MM.1S (cell line): ENCODE measurements at regions not wholly inside any gene's neighbourhood (a gene's known extent, or its start where the extent isn't known, plus 50 kb on each side); places are given as distances from the start of the nearest gene placed in this dataset.

Source experiments
- DNase-seq: peaks from one replicate; pipeline ENCODE4 v3.0.0-alpha.2; 2015
- H2AFZ ChIP-seq: fragments of 300-600 bp; sonication (generic); 2 replicates; pipeline ENCODE4 v1.6.0; 2016; ENCODE audit warnings: antibody characterized with exemption, low read length
- H3F3A ChIP-seq: fragments of 300-600 bp; sonication (generic); 2 replicates; pipeline ENCODE4 v1.6.1; 2016; ENCODE audit warnings: mild to moderate bottlenecking, antibody characterized with exemption, low read length, moderate library complexity, mixed read lengths; ENCODE audit not compliant: insufficient read depth
- H3K27ac ChIP-seq: fragments of 300-600 bp; sonication (generic); 2 replicates; pipeline ENCODE4 v1.5.1; 2016; ENCODE audit warnings: mild to moderate bottlenecking, low read length
- H3K27me3 ChIP-seq: fragments of 300-600 bp; sonication (generic); replicated peaks from 2 replicates; pipeline ENCODE4 v1.6.0; 2016; ENCODE audit warnings: low read length; ENCODE audit not compliant: insufficient read depth
- H3K36me3 ChIP-seq: fragments of 300-600 bp; sonication (generic); replicated peaks from 2 replicates; pipeline ENCODE4 v1.6.1; 2016; ENCODE audit warnings: mild to moderate bottlenecking, low read length, mixed read lengths; ENCODE audit not compliant: insufficient read depth
- H3K4me1 ChIP-seq: fragments of 300-600 bp; sonication (generic); 2 replicates; pipeline ENCODE4 v1.6.1; 2016; ENCODE audit warnings: low read length, mixed read lengths
- H3K4me2 ChIP-seq: fragments of 300-600 bp; sonication (generic); 2 replicates; pipeline ENCODE4 v1.6.0; 2016; ENCODE audit warnings: low read depth, low read length
- H3K4me3 ChIP-seq: fragments of 300-600 bp; sonication (generic); 2 replicates; pipeline ENCODE4 v1.5.1; 2016; ENCODE audit warnings: low read length, mixed read lengths
- H3K79me2 ChIP-seq: fragments of 300-600 bp; sonication (generic); 2 replicates; pipeline ENCODE4 v1.6.1; 2016; ENCODE audit warnings: mixed run types, low read length, mixed read lengths
- H3K9ac ChIP-seq: fragments of 300-600 bp; sonication (generic); 2 replicates; pipeline ENCODE4 v1.6.1; 2016; ENCODE audit warnings: low read length, mixed read lengths
- H3K9me2 ChIP-seq: fragments of 300-600 bp; sonication (generic); replicated peaks from 2 replicates; pipeline ENCODE4 v1.6.1; 2016; ENCODE audit warnings: mild to moderate bottlenecking, low read length, mixed read lengths; ENCODE audit not compliant: insufficient read depth
- H3K9me3 ChIP-seq: fragments of 300-600 bp; sonication (generic); replicated peaks from 2 replicates; pipeline ENCODE4 v1.6.1; 2016; ENCODE audit warnings: mild to moderate bottlenecking, low read length, mixed read lengths; ENCODE audit not compliant: insufficient read depth
- H4K20me1 ChIP-seq: fragments of 300-600 bp; sonication (generic); 2 replicates; pipeline ENCODE4 v1.6.1; 2016; ENCODE audit warnings: mild to moderate bottlenecking, low read length, moderate library complexity, mixed read lengths; ENCODE audit not compliant: insufficient read depth
- EZH2 ChIP-seq: fragments of 300-600 bp; sonication (generic); optimal IDR thresholded peaks from 2 replicates; pipeline ENCODE3; 2017; ENCODE audit warnings: low read depth, mild to moderate bottlenecking, antibody characterized with exemption, low read length, mixed read lengths
- EZH2phosphoT487 ChIP-seq: fragments of 300-600 bp; sonication (generic); IDR thresholded peaks from 2 replicates; pipeline ENCODE4 v1.6.1; 2018; ENCODE audit warnings: antibody characterized with exemption, low read length
- TF ChIP-seq, protein P1 (sequence below): fragments of 300-600 bp; sonication (generic); IDR thresholded peaks from 2 replicates; pipeline ENCODE4 v1.5.1; 2016; ENCODE audit warnings: antibody characterized with exemption, low read length, mixed read lengths

DNA sequence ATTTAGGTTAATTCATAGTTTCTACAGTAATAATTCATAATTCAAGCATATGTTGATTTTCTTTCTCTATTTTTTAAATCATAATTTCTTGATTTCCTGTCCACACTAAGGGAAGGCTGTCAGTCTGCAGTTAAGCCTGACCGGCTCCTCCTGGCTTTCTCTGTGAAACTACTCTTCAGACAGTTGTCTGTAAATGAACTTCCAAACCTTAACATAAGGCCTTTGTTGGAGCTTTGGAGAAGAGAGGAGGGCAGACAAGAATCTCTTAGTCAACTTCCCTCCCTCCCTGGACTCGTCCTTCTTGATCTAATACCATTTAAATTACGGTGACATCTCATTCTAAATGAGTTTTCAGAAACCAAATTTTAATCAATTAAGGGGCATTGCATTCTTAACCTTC, 404.1 kb upstream of the ST6GAL2 start:
- Histone ChIP-seq H3K9ac (no peak overlapping the region), H3K4me2 (no peak overlapping the region), H3K9me3 (no peaks in the 10 kb centered on the region; the same call in 1 of the 2 replicates), H3K79me2 (no peaks in the 10 kb centered on the region), H3K27ac (no peak overlapping the region), H2AFZ (no peak overlapping the region), H3K4me1 (no peaks in the 10 kb centered on the region), H3K36me3 (no peaks in the 10 kb centered on the region), H3K27me3 (no peaks in the 10 kb centered on the region), H3K9me2 (no peaks in the 10 kb centered on the region), H4K20me1 (no peaks in the 10 kb centered on the region), H3F3A (no peaks in the 10 kb centered on the region), H3K4me3 (no peak overlapping the region)
- TF ChIP-seq, protein P1, sequence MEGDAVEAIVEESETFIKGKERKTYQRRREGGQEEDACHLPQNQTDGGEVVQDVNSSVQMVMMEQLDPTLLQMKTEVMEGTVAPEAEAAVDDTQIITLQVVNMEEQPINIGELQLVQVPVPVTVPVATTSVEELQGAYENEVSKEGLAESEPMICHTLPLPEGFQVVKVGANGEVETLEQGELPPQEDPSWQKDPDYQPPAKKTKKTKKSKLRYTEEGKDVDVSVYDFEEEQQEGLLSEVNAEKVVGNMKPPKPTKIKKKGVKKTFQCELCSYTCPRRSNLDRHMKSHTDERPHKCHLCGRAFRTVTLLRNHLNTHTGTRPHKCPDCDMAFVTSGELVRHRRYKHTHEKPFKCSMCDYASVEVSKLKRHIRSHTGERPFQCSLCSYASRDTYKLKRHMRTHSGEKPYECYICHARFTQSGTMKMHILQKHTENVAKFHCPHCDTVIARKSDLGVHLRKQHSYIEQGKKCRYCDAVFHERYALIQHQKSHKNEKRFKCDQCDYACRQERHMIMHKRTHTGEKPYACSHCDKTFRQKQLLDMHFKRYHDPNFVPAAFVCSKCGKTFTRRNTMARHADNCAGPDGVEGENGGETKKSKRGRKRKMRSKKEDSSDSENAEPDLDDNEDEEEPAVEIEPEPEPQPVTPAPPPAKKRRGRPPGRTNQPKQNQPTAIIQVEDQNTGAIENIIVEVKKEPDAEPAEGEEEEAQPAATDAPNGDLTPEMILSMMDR, result no peak
- no peak for TF ChIP-seq EZH2
- no peak for TF ChIP-seq EZH2phosphoT487
- DNase-seq, result no peak

DNA sequence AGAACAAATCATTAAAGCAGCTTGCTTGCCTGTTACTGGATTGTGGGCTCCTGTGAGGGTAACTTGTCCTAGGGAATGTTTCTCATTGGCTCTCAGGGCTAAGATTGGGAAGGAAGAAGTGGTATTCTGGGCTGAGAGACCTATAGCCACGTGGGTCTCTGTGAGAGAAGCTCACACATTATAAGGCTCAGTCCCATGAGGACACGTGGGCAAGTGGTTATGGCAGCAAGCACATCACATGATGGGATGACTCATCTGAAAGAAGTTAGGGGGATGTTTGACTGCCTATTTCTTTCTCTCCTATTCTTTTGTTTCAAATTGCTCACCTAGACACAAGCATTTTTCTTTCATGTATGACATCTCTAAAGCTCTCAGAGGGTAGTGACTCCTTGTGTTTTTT, 418.0 kb upstream of the ST6GAL2 start:
- H3K36me3 ChIP-seq, result no peaks in the 10 kb centered on the region
- H3K9ac ChIP-seq, result no peak overlapping the region
- no peak overlapping the region for H3K27ac ChIP-seq
- H3K27me3 ChIP-seq, result no peaks in the 10 kb centered on the region
- TF ChIP-seq EZH2, result no peak
- DNase-seq, result peak; percentile 10
- H3K9me3 ChIP-seq, result no peaks in the 10 kb centered on the region
- no peak overlapping the region for H3K4me3 ChIP-seq
- H3K4me1 ChIP-seq, result no peaks in the 10 kb centered on the region
- H3K4me2 ChIP-seq, result no peak overlapping the region
- H3K9me2 ChIP-seq, result no peaks in the 10 kb centered on the region
- H2AFZ ChIP-seq, result no peak overlapping the region
- H4K20me1 ChIP-seq, result no peaks in the 10 kb centered on the region
- no peaks in the 10 kb centered on the region for H3K79me2 ChIP-seq
- no peaks in the 10 kb centered on the region for H3F3A ChIP-seq

DNA sequence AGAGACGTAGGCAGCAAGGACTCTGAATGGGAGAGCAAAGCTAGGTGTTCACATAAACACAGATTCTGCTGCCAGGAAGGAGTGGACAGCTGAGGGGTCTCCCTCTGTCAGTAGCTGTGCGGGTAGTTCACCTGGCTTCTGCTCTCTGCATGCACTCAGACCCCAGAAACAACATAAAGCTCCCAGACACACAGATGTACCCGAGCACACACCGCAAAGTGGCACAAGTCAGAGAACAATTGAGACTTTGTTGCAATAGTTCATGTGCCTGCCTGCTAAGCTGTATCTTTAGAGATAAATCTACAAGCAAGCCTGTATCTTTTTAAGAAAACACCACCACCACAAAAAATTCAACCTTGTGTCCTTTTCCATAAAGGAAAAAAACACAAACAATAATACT, 420.0 kb upstream of the ST6GAL2 start:
- no peak overlapping the region for H3K4me2 ChIP-seq

DNA sequence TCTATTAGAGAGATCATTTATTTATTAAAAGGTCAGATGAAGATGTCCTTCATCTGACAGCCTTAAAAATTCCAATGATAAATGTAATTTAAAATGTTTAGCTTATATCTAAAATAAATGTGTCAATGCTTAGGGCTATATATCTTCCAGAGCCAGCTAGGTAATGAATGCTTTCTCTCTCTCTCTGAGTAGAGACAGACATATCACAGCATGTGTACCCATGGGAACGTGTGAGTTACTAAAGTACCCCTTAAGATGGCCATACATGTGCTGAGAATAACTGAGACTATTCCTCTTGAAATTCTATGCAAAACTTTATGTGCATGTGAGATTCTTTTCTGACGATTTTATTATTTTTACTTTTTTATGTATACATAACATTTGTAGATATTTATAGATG, 420.9 kb upstream of the ST6GAL2 start:
- H3F3A ChIP-seq, result no peaks in the 10 kb centered on the region
- no peaks in the 10 kb centered on the region for H4K20me1 ChIP-seq
- no peak for DNase-seq
- no peak overlapping the region for H3K27ac ChIP-seq
- H3K4me3 ChIP-seq, result no peak overlapping the region
- no peaks in the 10 kb centered on the region for H3K9me3 ChIP-seq
- no peak overlapping the region for H3K4me2 ChIP-seq
- no peaks in the 10 kb centered on the region for H3K27me3 ChIP-seq
- no peak overlapping the region for H2AFZ ChIP-seq
- no peaks in the 10 kb centered on the region for H3K4me1 ChIP-seq
- no peaks in the 10 kb centered on the region for H3K9me2 ChIP-seq
- TF ChIP-seq, protein P1, result no peak
- TF ChIP-seq EZH2 (no peak), EZH2phosphoT487 (no peak)
- H3K9ac ChIP-seq, result no peak overlapping the region
- H3K79me2 ChIP-seq, result no peaks in the 10 kb centered on the region
- no peaks in the 10 kb centered on the region for H3K36me3 ChIP-seq

More for the DNA sequence above, 420.0 kb upstream of the ST6GAL2 start:
- Histone ChIP-seq H3K79me2 (no peaks in the 10 kb centered on the region), H3F3A (no peaks in the 10 kb centered on the region), H3K9ac (no peak overlapping the region), H3K27ac (no peak overlapping the region), H3K27me3 (no peaks in the 10 kb centered on the region), H3K9me2 (no peaks in the 10 kb centered on the region), H4K20me1 (no peaks in the 10 kb centered on the region), H3K4me1 (no peaks in the 10 kb centered on the region), H3K36me3 (no peaks in the 10 kb centered on the region), H2AFZ (no peak overlapping the region), H3K9me3 (no peaks in the 10 kb centered on the region), H3K4me3 (no peak overlapping the region)
- DNase-seq, result no peak
- TF ChIP-seq EZH2phosphoT487, result no peak
- TF ChIP-seq, protein P1, result no peak
- no peak for TF ChIP-seq EZH2
